ENCODE measurements at regions not wholly inside any gene's neighbourhood (a gene's known extent, or its start where the extent isn't known, plus 50 kb on each side); places are given as distances from the start of the nearest gene placed in this dataset.

- Histone ChIP-seq H3K36me3 (ENCODE audit: control insufficient read depth, insufficient read depth, low read length) (no peaks in the 10 kb centered on the region), H3K4me1 (ENCODE audit: control insufficient read depth, insufficient read depth, low read length) (no peaks in the 10 kb centered on the region), H3K27me3 (ENCODE audit: control insufficient read depth, insufficient read depth, low read length) (no peaks in the 10 kb centered on the region), H3K9me3 (ENCODE audit: control insufficient read depth, insufficient read depth, low read depth, low read length) (no peaks in the 10 kb centered on the region), H3K27ac (ENCODE audit: low read depth, low read length) (no peak overlapping the region), H3K4me3 (ENCODE audit: low read depth, low read length) (no peak overlapping the region), H3K9ac (ENCODE audit: low read length) (no peak overlapping the region)
Measured at GRCh38 chr2:104340879-104341828, 512.8 kb upstream of the POU3F3 start.

- Histone ChIP-seq H3K27me3 (ENCODE audit: control insufficient read depth, insufficient read depth, low read length) (no peaks in the 10 kb centered on the region), H3K36me3 (ENCODE audit: control insufficient read depth, insufficient read depth, low read length) (no peaks in the 10 kb centered on the region), H3K9me3 (ENCODE audit: control insufficient read depth, insufficient read depth, low read depth, low read length) (no peaks in the 10 kb centered on the region), H3K9ac (ENCODE audit: low read length) (no peak overlapping the region), H3K27ac (ENCODE audit: low read depth, low read length) (no peak overlapping the region), H3K4me3 (ENCODE audit: low read depth, low read length) (no peak overlapping the region), H3K4me1 (ENCODE audit: control insufficient read depth, insufficient read depth, low read length) (no peaks in the 10 kb centered on the region)
Measured at GRCh38 chr2:104344306-104344705, 509.6 kb upstream of the POU3F3 start.

GRCh38 chr2:104344985-104345384 lies 508.9 kb upstream of the POU3F3 start:
- H3K27me3 ChIP-seq (ENCODE audit: control insufficient read depth, insufficient read depth, low read length): no peaks in the 10 kb centered on the region
- no peak overlapping the region for H3K27ac ChIP-seq (ENCODE audit: low read depth, low read length)
- H3K9me3 ChIP-seq (ENCODE audit: control insufficient read depth, insufficient read depth, low read depth, low read length): no peaks in the 10 kb centered on the region
- no peaks in the 10 kb centered on the region for H3K36me3 ChIP-seq (ENCODE audit: control insufficient read depth, insufficient read depth, low read length)
- H3K9ac ChIP-seq (ENCODE audit: low read length): no peak overlapping the region
- no peaks in the 10 kb centered on the region for H3K4me1 ChIP-seq (ENCODE audit: control insufficient read depth, insufficient read depth, low read length)
- H3K4me3 ChIP-seq (ENCODE audit: low read depth, low read length): no peak overlapping the region

- H3K9me3 ChIP-seq (ENCODE audit: control insufficient read depth, insufficient read depth, low read depth, low read length): no peaks in the 10 kb centered on the region
- no peak overlapping the region for H3K4me3 ChIP-seq (ENCODE audit: low read depth, low read length)
- H3K4me1 ChIP-seq (ENCODE audit: control insufficient read depth, insufficient read depth, low read length): no peaks in the 10 kb centered on the region
- H3K27me3 ChIP-seq (ENCODE audit: control insufficient read depth, insufficient read depth, low read length): no peaks in the 10 kb centered on the region
- no peak overlapping the region for H3K27ac ChIP-seq (ENCODE audit: low read depth, low read length)
- H3K36me3 ChIP-seq (ENCODE audit: control insufficient read depth, insufficient read depth, low read length): no peaks in the 10 kb centered on the region
- no peak overlapping the region for H3K9ac ChIP-seq (ENCODE audit: low read length)
Measured at GRCh38 chr2:104358122-104358521, 495.8 kb upstream of the POU3F3 start.

GRCh38 chr2:104361414-104361813 lies 492.5 kb upstream of the POU3F3 start:
- H3K4me1 ChIP-seq (ENCODE audit: control insufficient read depth, insufficient read depth, low read length): no peaks in the 10 kb centered on the region
- H3K9ac ChIP-seq (ENCODE audit: low read length): no peak overlapping the region
- no peaks in the 10 kb centered on the region for H3K27me3 ChIP-seq (ENCODE audit: control insufficient read depth, insufficient read depth, low read length)
- H3K27ac ChIP-seq (ENCODE audit: low read depth, low read length): no peak overlapping the region
- H3K4me3 ChIP-seq (ENCODE audit: low read depth, low read length): no peak overlapping the region
- H3K9me3 ChIP-seq (ENCODE audit: control insufficient read depth, insufficient read depth, low read depth, low read length): no peaks in the 10 kb centered on the region
- H3K36me3 ChIP-seq (ENCODE audit: control insufficient read depth, insufficient read depth, low read length): no peaks in the 10 kb centered on the region

- Histone ChIP-seq H3K9me3 (ENCODE audit: control insufficient read depth, insufficient read depth, low read depth, low read length) (no peaks in the 10 kb centered on the region), H3K36me3 (ENCODE audit: control insufficient read depth, insufficient read depth, low read length) (no peaks in the 10 kb centered on the region), H3K27me3 (ENCODE audit: control insufficient read depth, insufficient read depth, low read length) (no peaks in the 10 kb centered on the region), H3K27ac (ENCODE audit: low read depth, low read length) (no peak overlapping the region), H3K4me1 (ENCODE audit: control insufficient read depth, insufficient read depth, low read length) (peaks cover 10% of the 10 kb centered on the region; the same call in 1 of the 2 replicates), H3K9ac (ENCODE audit: low read length) (no peak overlapping the region), H3K4me3 (ENCODE audit: low read depth, low read length) (no peak overlapping the region)
Measured at GRCh38 chr2:104368089-104368488, 485.8 kb upstream of the POU3F3 start.

GRCh38 chr2:104371087-104371781 lies 482.7 kb upstream of the POU3F3 start:
- peaks cover 16% of the 10 kb centered on the region for H3K4me1 ChIP-seq (ENCODE audit: control insufficient read depth, insufficient read depth, low read length)
- no peak overlapping the region for H3K27ac ChIP-seq (ENCODE audit: low read depth, low read length)
- H3K9me3 ChIP-seq (ENCODE audit: control insufficient read depth, insufficient read depth, low read depth, low read length): no peaks in the 10 kb centered on the region
- no peaks in the 10 kb centered on the region for H3K36me3 ChIP-seq (ENCODE audit: control insufficient read depth, insufficient read depth, low read length)
- H3K27me3 ChIP-seq (ENCODE audit: control insufficient read depth, insufficient read depth, low read length): no peaks in the 10 kb centered on the region
- no peak overlapping the region for H3K9ac ChIP-seq (ENCODE audit: low read length)
- no peak overlapping the region for H3K4me3 ChIP-seq (ENCODE audit: low read depth, low read length)

- Histone ChIP-seq H3K4me1 (ENCODE audit: control insufficient read depth, insufficient read depth, low read length) (peaks cover 18% of the 10 kb centered on the region), H3K9me3 (ENCODE audit: control insufficient read depth, insufficient read depth, low read depth, low read length) (no peaks in the 10 kb centered on the region), H3K27me3 (ENCODE audit: control insufficient read depth, insufficient read depth, low read length) (no peaks in the 10 kb centered on the region), H3K9ac (ENCODE audit: low read length) (no peak overlapping the region), H3K27ac (ENCODE audit: low read depth, low read length) (no peak overlapping the region), H3K36me3 (ENCODE audit: control insufficient read depth, insufficient read depth, low read length) (no peaks in the 10 kb centered on the region), H3K4me3 (ENCODE audit: low read depth, low read length) (no peak overlapping the region)
Measured at GRCh38 chr2:104375206-104375605, 478.7 kb upstream of the POU3F3 start.

GRCh38 chr2:104378853-104379374 lies 475.0 kb upstream of the POU3F3 start:
- H3K4me3 ChIP-seq (ENCODE audit: low read depth, low read length): peak overlapping the region; percentile 50
- no peak overlapping the region for H3K9ac ChIP-seq (ENCODE audit: low read length)
- peaks cover 9% of the 10 kb centered on the region for H3K4me1 ChIP-seq (ENCODE audit: control insufficient read depth, insufficient read depth, low read length)
- no peak overlapping the region for H3K27ac ChIP-seq (ENCODE audit: low read depth, low read length)
- no peaks in the 10 kb centered on the region for H3K27me3 ChIP-seq (ENCODE audit: control insufficient read depth, insufficient read depth, low read length)
- no peaks in the 10 kb centered on the region for H3K9me3 ChIP-seq (ENCODE audit: control insufficient read depth, insufficient read depth, low read depth, low read length)
- H3K36me3 ChIP-seq (ENCODE audit: control insufficient read depth, insufficient read depth, low read length): no peaks in the 10 kb centered on the region

- no peak overlapping the region for H3K27ac ChIP-seq (ENCODE audit: low read depth, low read length)
- peaks cover 4% of the 10 kb centered on the region; the same call in 1 of the 2 replicates for H3K9me3 ChIP-seq (ENCODE audit: control insufficient read depth, insufficient read depth, low read depth, low read length)
- no peak overlapping the region for H3K4me3 ChIP-seq (ENCODE audit: low read depth, low read length)
- no peaks in the 10 kb centered on the region for H3K36me3 ChIP-seq (ENCODE audit: control insufficient read depth, insufficient read depth, low read length)
- H3K27me3 ChIP-seq (ENCODE audit: control insufficient read depth, insufficient read depth, low read length): no peaks in the 10 kb centered on the region
- H3K4me1 ChIP-seq (ENCODE audit: control insufficient read depth, insufficient read depth, low read length): no peaks in the 10 kb centered on the region
- no peak overlapping the region for H3K9ac ChIP-seq (ENCODE audit: low read length)
Measured at GRCh38 chr2:104384961-104385360, 469.0 kb upstream of the POU3F3 start.

GRCh38 chr2:104385743-104386142 lies 468.2 kb upstream of the POU3F3 start:
- Histone ChIP-seq H3K9me3 (ENCODE audit: control insufficient read depth, insufficient read depth, low read depth, low read length) (peaks cover 9% of the 10 kb centered on the region; the same call in 1 of the 2 replicates), H3K27me3 (ENCODE audit: control insufficient read depth, insufficient read depth, low read length) (no peaks in the 10 kb centered on the region), H3K27ac (ENCODE audit: low read depth, low read length) (no peak overlapping the region), H3K36me3 (ENCODE audit: control insufficient read depth, insufficient read depth, low read length) (no peaks in the 10 kb centered on the region), H3K4me3 (ENCODE audit: low read depth, low read length) (no peak overlapping the region), H3K9ac (ENCODE audit: low read length) (no peak overlapping the region), H3K4me1 (ENCODE audit: control insufficient read depth, insufficient read depth, low read length) (no peaks in the 10 kb centered on the region)

Data from HUES6 (cell line).